ENCODE measurements at regions not wholly inside any gene's neighbourhood (a gene's known extent, or its start where the extent isn't known, plus 50 kb on each side); places are given as distances from the start of the nearest gene placed in this dataset.

- TF ChIP-seq POLR2AphosphoS5 (IDR thresholded peaks at IDR 0.05; ENCODE audit: low read depth, low read length), result no peak
- no peak for TF ChIP-seq SIN3A (IDR thresholded peaks at IDR 0.05; ENCODE audit: borderline replicate concordance, insufficient read depth, low read length)
- no peak for TF ChIP-seq FOXP2 (optimal IDR thresholded peaks at IDR 0.05; ENCODE audit: borderline replicate concordance, extremely low read depth, extremely low read length, insufficient read depth)
- TF ChIP-seq REST (IDR thresholded peaks at IDR 0.05; ENCODE audit: insufficient read depth in 1 of 2, low read depth in 2 of 2, low read length in 2 of 2), result no peak
- no peak for TF ChIP-seq TAF1 (IDR thresholded peaks at IDR 0.05; ENCODE audit: borderline replicate concordance, insufficient read depth, low read length)
Measured at GRCh38 chr5:101843055-101843454, 453.0 kb downstream of the SLCO4C1 start.

DNA sequence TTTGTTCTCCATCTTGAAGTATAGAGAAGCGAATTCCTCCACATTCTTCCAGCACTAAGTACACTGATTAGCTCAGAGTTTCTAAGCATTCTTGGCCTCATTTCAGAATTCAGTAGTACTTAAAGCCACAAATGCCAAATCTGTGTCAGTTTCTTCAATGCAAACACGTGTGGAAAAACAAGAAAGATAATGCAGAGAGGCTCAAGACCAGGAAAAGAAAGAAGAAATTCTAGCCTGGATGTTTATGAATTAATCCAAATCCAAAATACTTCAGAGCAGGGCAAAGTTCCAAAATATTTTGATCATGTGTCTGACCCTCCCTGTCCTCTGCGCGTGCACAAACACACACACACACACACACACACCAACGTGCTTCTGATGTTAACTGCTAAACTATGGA is 457.6 kb downstream of the SLCO4C1 start:
- TF ChIP-seq POLR2AphosphoS5 (IDR thresholded peaks at IDR 0.05; ENCODE audit: low read depth, low read length) (no peak), TAF1 (IDR thresholded peaks at IDR 0.05; ENCODE audit: borderline replicate concordance, insufficient read depth, low read length) (no peak)

DNA sequence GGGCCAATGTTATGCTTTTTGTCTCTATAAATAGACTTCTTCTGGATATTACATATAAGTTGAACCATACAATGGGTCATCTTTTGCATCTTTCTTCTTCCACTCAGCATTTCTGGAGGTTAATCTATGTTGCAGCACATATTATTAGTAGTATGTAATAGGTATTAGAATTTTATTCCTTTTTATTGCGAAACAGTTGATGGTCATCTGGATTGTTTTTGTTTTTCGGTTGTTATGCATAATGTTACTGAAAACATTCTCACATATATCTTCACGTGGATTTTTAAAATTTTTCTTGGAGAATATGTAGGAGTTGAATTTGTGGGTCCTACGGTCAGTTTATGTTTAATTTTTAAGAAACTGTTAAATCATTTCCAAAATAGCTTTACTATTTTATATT is 466.8 kb downstream of the SLCO4C1 start:
- TF ChIP-seq SIN3A (IDR thresholded peaks at IDR 0.05; ENCODE audit: borderline replicate concordance, insufficient read depth, low read length) (no peak), FOXP2 (optimal IDR thresholded peaks at IDR 0.05; ENCODE audit: borderline replicate concordance, extremely low read depth, extremely low read length, insufficient read depth) (no peak), POLR2AphosphoS5 (IDR thresholded peaks at IDR 0.05; ENCODE audit: low read depth, low read length) (no peak), TAF1 (IDR thresholded peaks at IDR 0.05; ENCODE audit: borderline replicate concordance, insufficient read depth, low read length) (no peak), REST (IDR thresholded peaks at IDR 0.05; ENCODE audit: insufficient read depth in 1 of 2, low read depth in 2 of 2, low read length in 2 of 2) (no peak)

DNA sequence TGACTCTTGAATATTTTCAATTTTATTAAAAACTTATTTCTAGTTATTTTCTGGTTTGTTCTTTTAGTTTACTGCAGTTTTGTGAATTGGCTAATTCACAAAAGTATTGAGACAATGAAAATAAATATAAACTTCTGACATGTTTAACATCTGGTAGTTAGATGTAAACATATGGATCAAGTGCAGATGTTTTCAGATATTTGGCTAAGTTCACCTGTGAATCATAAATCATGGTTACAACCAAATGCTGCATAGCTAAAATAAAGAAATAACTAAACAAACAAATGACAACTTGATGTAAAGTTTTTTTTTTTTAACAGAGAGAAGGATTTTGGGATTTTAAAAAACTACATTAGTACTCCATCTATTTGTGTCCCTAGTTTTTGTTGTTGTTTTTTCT is 484.6 kb downstream of the SLCO4C1 start:
- TF ChIP-seq TAF1 (IDR thresholded peaks at IDR 0.05; ENCODE audit: borderline replicate concordance, insufficient read depth, low read length) (no peak), REST (IDR thresholded peaks at IDR 0.05; ENCODE audit: insufficient read depth in 1 of 2, low read depth in 2 of 2, low read length in 2 of 2) (no peak), SIN3A (IDR thresholded peaks at IDR 0.05; ENCODE audit: borderline replicate concordance, insufficient read depth, low read length) (no peak), FOXP2 (optimal IDR thresholded peaks at IDR 0.05; ENCODE audit: borderline replicate concordance, extremely low read depth, extremely low read length, insufficient read depth) (no peak), POLR2AphosphoS5 (IDR thresholded peaks at IDR 0.05; ENCODE audit: low read depth, low read length) (no peak)

DNA sequence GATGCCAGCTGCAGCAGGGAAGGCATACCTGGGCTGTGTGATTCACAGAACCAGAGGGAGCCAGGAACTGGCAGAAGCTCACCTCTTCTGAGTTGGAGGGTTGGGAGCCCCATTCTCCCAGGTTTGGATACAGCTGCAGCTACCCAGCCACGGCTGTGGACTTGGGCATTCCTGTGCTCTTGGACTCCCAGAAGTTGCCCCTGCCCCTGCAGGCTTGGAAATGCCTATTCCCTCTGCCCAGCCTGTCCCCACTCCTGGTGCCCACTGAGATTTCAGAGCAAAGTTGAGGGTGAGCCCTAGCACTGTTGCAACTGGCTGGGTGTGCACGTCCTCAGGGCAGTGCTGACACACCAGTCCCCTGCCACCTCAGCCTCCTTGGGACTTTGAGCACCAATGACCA is 489.7 kb downstream of the SLCO4C1 start:
- TF ChIP-seq POLR2AphosphoS5 (IDR thresholded peaks at IDR 0.05; ENCODE audit: low read depth, low read length) (no peak), FOXP2 (optimal IDR thresholded peaks at IDR 0.05; ENCODE audit: borderline replicate concordance, extremely low read depth, extremely low read length, insufficient read depth) (no peak), TAF1 (IDR thresholded peaks at IDR 0.05; ENCODE audit: borderline replicate concordance, insufficient read depth, low read length) (no peak), SIN3A (IDR thresholded peaks at IDR 0.05; ENCODE audit: borderline replicate concordance, insufficient read depth, low read length) (no peak), REST (IDR thresholded peaks at IDR 0.05; ENCODE audit: insufficient read depth in 1 of 2, low read depth in 2 of 2, low read length in 2 of 2) (no peak)
